ENCODE measurements at regions not wholly inside any gene's neighbourhood (a gene's known extent, or its start where the extent isn't known, plus 50 kb on each side); places are given as distances from the start of the nearest gene placed in this dataset.

- H3K27me3 ChIP-seq (ENCODE audit: insufficient read depth, poor library complexity, severe bottlenecking) = no peaks in the 10 kb centered on the region
- H3K4me3 ChIP-seq (replicated peaks; ENCODE audit: insufficient read depth, low read length) = no peak overlapping the region
- DNase-seq (ENCODE audit: low read depth in 1 of 2, low spot score in 1 of 2) = peak in 1 of 2 experiments; percentile 39
- no peak overlapping the region for H3K27ac ChIP-seq (replicated peaks)
- peak; percentile 92 for TF ChIP-seq SPI1 (IDR thresholded peaks at IDR 0.05; ENCODE audit: borderline replicate concordance, low read depth)
- TF ChIP-seq CTCF (IDR thresholded peaks at IDR 0.05; ENCODE audit: insufficient read depth, low read length) = no peak
- no peak for TF ChIP-seq POLR2AphosphoS5 (IDR thresholded peaks at IDR 0.05; ENCODE audit: low read depth)
Measured at GRCh38 chr18:2400701-2401196, 170.6 kb downstream of the METTL4 start.

GRCh38 chr18:2402084-2402483 is 169.2 kb downstream of the METTL4 start:
- Histone ChIP-seq H3K27me3 (ENCODE audit: insufficient read depth, poor library complexity, severe bottlenecking) (no peaks in the 10 kb centered on the region), H3K4me3 (replicated peaks; ENCODE audit: insufficient read depth, low read length) (no peak overlapping the region), H3K27ac (replicated peaks) (no peak overlapping the region)
- DNase-seq (ENCODE audit: low read depth in 1 of 2, low spot score in 1 of 2) = no peak
- TF ChIP-seq SPI1 (IDR thresholded peaks at IDR 0.05; ENCODE audit: borderline replicate concordance, low read depth) (peak; percentile 34; the same call in 1 of the 2 replicates), POLR2AphosphoS5 (IDR thresholded peaks at IDR 0.05; ENCODE audit: low read depth) (no peak)

GRCh38 chr18:2406544-2406943 is 164.8 kb downstream of the METTL4 start:
- no peak for DNase-seq (ENCODE audit: low read depth in 1 of 2, low spot score in 1 of 2)
- Histone ChIP-seq H3K27me3 (ENCODE audit: insufficient read depth, poor library complexity, severe bottlenecking) (no peaks in the 10 kb centered on the region), H3K27ac (replicated peaks) (no peak overlapping the region), H3K4me3 (replicated peaks; ENCODE audit: insufficient read depth, low read length) (no peak overlapping the region)
- TF ChIP-seq GABPA (IDR thresholded peaks at IDR 0.05; ENCODE audit: low read depth) (no peak), REST (IDR thresholded peaks at IDR 0.05; ENCODE audit: insufficient replicate concordance, low read depth) (no peak), CTCF (IDR thresholded peaks at IDR 0.05; ENCODE audit: insufficient read depth, low read length) (no peak), SPI1 (IDR thresholded peaks at IDR 0.05; ENCODE audit: borderline replicate concordance, low read depth) (no peak), POLR2AphosphoS5 (IDR thresholded peaks at IDR 0.05; ENCODE audit: low read depth) (no peak)

- H3K27ac ChIP-seq (replicated peaks) = no peak overlapping the region
- no peak overlapping the region for H3K4me3 ChIP-seq (replicated peaks; ENCODE audit: insufficient read depth, low read length)
- no peaks in the 10 kb centered on the region for H3K27me3 ChIP-seq (ENCODE audit: insufficient read depth, poor library complexity, severe bottlenecking)
- TF ChIP-seq REST (IDR thresholded peaks at IDR 0.05; ENCODE audit: insufficient replicate concordance, low read depth) = no peak
- no peak for TF ChIP-seq GABPA (IDR thresholded peaks at IDR 0.05; ENCODE audit: low read depth)
- TF ChIP-seq CTCF (IDR thresholded peaks at IDR 0.05; ENCODE audit: insufficient read depth, low read length) = no peak
- no peak for TF ChIP-seq SPI1 (IDR thresholded peaks at IDR 0.05; ENCODE audit: borderline replicate concordance, low read depth)
- no peak for TF ChIP-seq POLR2AphosphoS5 (IDR thresholded peaks at IDR 0.05; ENCODE audit: low read depth)
- no peak for DNase-seq (ENCODE audit: low read depth in 1 of 2, low spot score in 1 of 2)
Measured at GRCh38 chr18:2407961-2408360, 163.3 kb downstream of the METTL4 start.

All from HL-60 (cell line).